GM12878 (cell line): ENCODE measurements at regions not wholly inside any gene's neighbourhood (a gene's known extent, or its start where the extent isn't known, plus 50 kb on each side); places are given as distances from the start of the nearest gene placed in this dataset.

ENCODE experiments used
- ATAC-seq: fragments of 200-7000 bp; cut with Tn5 transposase; 3 replicates; pipeline ENCODE4 v1.9.1; 2020; ENCODE audit warnings: mild to moderate bottlenecking, moderate library complexity
- BruUV-seq: library from RNA; stranded (reverse); fragments of 400-500 nt; replicated peaks from 2 replicates; lab custom pipeline; 2021; lab: Mats Ljungman, UMichigan
- CTCF ChIA-PET: fragments of 300-600 bp; sonication (Branson Sonifier 250); formaldehyde crosslinking; extraction: SDS; loops from one replicate; lab custom pipeline; 2021; ENCODE audit warnings: inconsistent platforms; lab: Yijun Ruan, JAX
- POLR2A ChIA-PET: fragments of 350-600 bp; formaldehyde crosslinking; extraction: SDS; loops from one replicate; lab custom pipeline; 2021; ENCODE audit warnings: inconsistent platforms; lab: Charles Lee
- RAD21 ChIA-PET: fragments of 300-600 bp; sonication (Branson Sonifier 250); formaldehyde crosslinking; loops from one replicate; lab custom pipeline; 2023; ENCODE audit warnings: antibody characterized with exemption; ENCODE audit not compliant: unreplicated experiment; lab: Charles Lee
- SMC1A ChIA-PET: fragments of 300-600 bp; sonication (Branson Sonifier 250); formaldehyde crosslinking; loops from one replicate; lab custom pipeline; 2023; ENCODE audit not compliant: unreplicated experiment, uncharacterized antibody; lab: Charles Lee
- DNase-seq: peaks from one replicate; pipeline ENCODE4 v3.0.0-alpha.2; 2011; ENCODE audit warnings: low read depth, low spot score
- FAIRE-seq: peaks from 3 replicates; lab custom pipeline; 2011; peaks lifted over from hg19 to GRCh38; lab: Jason Lieb, UNC
- H2AFZ ChIP-seq: 2 replicates; pipeline ENCODE4 v1.6.0; 2011; ENCODE audit warnings: low read depth, low read length, control low read depth; ENCODE audit not compliant: control insufficient read depth
- H3K27ac ChIP-seq: 2 replicates; pipeline ENCODE4 v1.5.1; 2011; ENCODE audit warnings: control low read depth; ENCODE audit not compliant: control insufficient read depth, insufficient read depth
- H3K27me3 ChIP-seq, 2 experiments: replicated peaks in 1 of 2; 2 replicates each; pipeline versions ENCODE4 v1.6.0 to v1.6.1; 2011; ENCODE audit warnings: low read length in 1 of 2; ENCODE audit not compliant: control insufficient read depth in 2 of 2, insufficient read depth in 2 of 2
- H3K36me3 ChIP-seq, 2 experiments: 2 replicates each; pipeline ENCODE4 v1.5.1; 2011; ENCODE audit warnings: low read length in 1 of 2; ENCODE audit not compliant: control insufficient read depth in 2 of 2, insufficient read depth in 2 of 2
- H3K4me1 ChIP-seq: 2 replicates; pipeline ENCODE4 v1.6.1; 2011; ENCODE audit warnings: mild to moderate bottlenecking, low read length, moderate library complexity, mixed read lengths; ENCODE audit not compliant: control insufficient read depth, insufficient read depth
- H3K4me2 ChIP-seq: 2 replicates; pipeline ENCODE4 v1.6.0; 2011; ENCODE audit warnings: control low read depth; ENCODE audit not compliant: control insufficient read depth, insufficient read depth
- H3K4me3 ChIP-seq: fragments of 200-600 bp; sonication (generic); 2 replicates; pipeline ENCODE4 v1.5.1; 2016
- H3K79me2 ChIP-seq: 2 replicates; pipeline ENCODE4 v1.6.0; 2011; ENCODE audit warnings: low read length; ENCODE audit not compliant: control insufficient read depth, insufficient read depth
- H3K9ac ChIP-seq: 2 replicates; pipeline ENCODE4 v1.8.0; 2011; ENCODE audit warnings: low read length, control low read depth, mixed read lengths; ENCODE audit not compliant: control insufficient read depth, insufficient read depth
- H3K9me3 ChIP-seq: replicated peaks from 3 replicates; pipeline ENCODE4 v1.5.1; 2011; ENCODE audit warnings: mild to moderate bottlenecking, low read length; ENCODE audit not compliant: control insufficient read depth, insufficient read depth
- H4K20me1 ChIP-seq: 2 replicates; pipeline ENCODE4 v1.6.0; 2011; ENCODE audit not compliant: control insufficient read depth, insufficient read depth
- CREB1 ChIP-seq: IDR thresholded peaks from 2 replicates; pipeline ENCODE4 v1.6.1; 2012; ENCODE audit warnings: low read depth, mild to moderate bottlenecking, inconsistent platforms
- EED ChIP-seq: sonication (generic); IDR thresholded peaks from 2 replicates; pipeline ENCODE4 v1.6.1; 2016; ENCODE audit warnings: antibody characterized with exemption, low read depth
- ESRRA ChIP-seq: IDR thresholded peaks from 2 replicates; pipeline ENCODE4 v1.6.1; 2012; ENCODE audit warnings: mild to moderate bottlenecking, low read length, improper control_type of control experiment
- EZH2 ChIP-seq: IDR thresholded peaks from 2 replicates; pipeline ENCODE4 v1.6.1; 2012; ENCODE audit warnings: low read depth, mild to moderate bottlenecking, control low read depth, inconsistent platforms, low read length, borderline replicate concordance; ENCODE audit not compliant: control insufficient read depth
- HDGF ChIP-seq: fragments of 450-650 bp; IDR thresholded peaks from 2 replicates; pipeline ENCODE4 v1.6.1; 2016; ENCODE audit warnings: antibody characterized with exemption
- IRF4 ChIP-seq: IDR thresholded peaks from 2 replicates; pipeline ENCODE4 v1.6.1; 2011; ENCODE audit warnings: low read depth, low read length
- KAT2A ChIP-seq: conservative IDR thresholded peaks from 2 replicates; pipeline ENCODE4 v1.6.1; 2011; ENCODE audit warnings: low read depth, low read length; ENCODE audit not compliant: control insufficient read depth
- POLR2A ChIP-seq: IDR thresholded peaks from 2 replicates; pipeline ENCODE4 v1.6.1; 2011; ENCODE audit warnings: low read depth, mild to moderate bottlenecking, low read length
- SMARCA5 ChIP-seq: fragments of 450-650 bp; IDR thresholded peaks from 2 replicates; pipeline ENCODE4 v1.6.1; 2017; ENCODE audit warnings: mild to moderate bottlenecking
- SMC3 ChIP-seq: IDR thresholded peaks from 2 replicates; pipeline ENCODE4 v1.6.1; 2011; ENCODE audit warnings: low read length, improper control_type of control experiment, borderline replicate concordance
- SREBF2 ChIP-seq: IDR thresholded peaks from 2 replicates; pipeline ENCODE4 v1.6.1; 2012; ENCODE audit warnings: mild to moderate bottlenecking, low read length
- ZNF274 ChIP-seq: IDR thresholded peaks from one replicate; pipeline ENCODE4 v1.8.0; 2011; ENCODE audit not compliant: insufficient read length, insufficient read depth
- WGBS: methylation state at CpG from one replicate; pipeline ENCODE4 v1.1.6; 2016; ENCODE audit warnings: low lambda C conversion rate; ENCODE audit not compliant: insufficient replicate concordance, insufficient coverage; ENCODE audit errors: missing lambda C conversion rate; 5-methylcytosine and 5-hydroxymethylcytosine counted together
- in situ Hi-C: fragments of 300-500 bp; cut with MboI; formaldehyde crosslinking; loops from 9 replicates; pipeline ENCODE4 v1.14.3; 2018; ENCODE audit warnings: mixed read lengths
- intact Hi-C: fragments of 100-400 bp; cut with micrococcal nuclease; formaldehyde crosslinking; loops from one replicate; pipeline ENCODE4 v1.14.2; 2022; ENCODE audit not compliant: unreplicated experiment
- TF ChIP-seq, protein P1 (sequence below): fragments of 450-650 bp; IDR thresholded peaks from 2 replicates; pipeline ENCODE4 v1.6.1; 2017; ENCODE audit warnings: mild to moderate bottlenecking, low read depth, inconsistent platforms; ENCODE audit not compliant: poor library complexity, severe bottlenecking
- TF ChIP-seq, protein P2 (sequence below): fragments of 450-650 bp; IDR thresholded peaks from 2 replicates; pipeline ENCODE4 v1.6.1; 2017; ENCODE audit warnings: borderline replicate concordance
- TF ChIP-seq, protein P3 (sequence below): IDR thresholded peaks from 2 replicates; pipeline ENCODE4 v1.6.1; 2011; ENCODE audit warnings: borderline replicate concordance, low read depth, mild to moderate bottlenecking, moderate library complexity, mixed read lengths, low read length; ENCODE audit not compliant: insufficient read depth; ENCODE audit errors: extremely low read length
- TF ChIP-seq, protein P4 (sequence below): IDR thresholded peaks from 2 replicates; pipeline ENCODE4 v1.6.1; 2011; ENCODE audit warnings: borderline replicate concordance, low read depth, mild to moderate bottlenecking, moderate library complexity, low read length; ENCODE audit not compliant: insufficient read depth, poor library complexity, severe bottlenecking
- TF ChIP-seq, protein P5 (sequence below): fragments of 450-650 bp; IDR thresholded peaks from 2 replicates; pipeline ENCODE4 v1.6.1; 2014; ENCODE audit warnings: mild to moderate bottlenecking

DNA sequence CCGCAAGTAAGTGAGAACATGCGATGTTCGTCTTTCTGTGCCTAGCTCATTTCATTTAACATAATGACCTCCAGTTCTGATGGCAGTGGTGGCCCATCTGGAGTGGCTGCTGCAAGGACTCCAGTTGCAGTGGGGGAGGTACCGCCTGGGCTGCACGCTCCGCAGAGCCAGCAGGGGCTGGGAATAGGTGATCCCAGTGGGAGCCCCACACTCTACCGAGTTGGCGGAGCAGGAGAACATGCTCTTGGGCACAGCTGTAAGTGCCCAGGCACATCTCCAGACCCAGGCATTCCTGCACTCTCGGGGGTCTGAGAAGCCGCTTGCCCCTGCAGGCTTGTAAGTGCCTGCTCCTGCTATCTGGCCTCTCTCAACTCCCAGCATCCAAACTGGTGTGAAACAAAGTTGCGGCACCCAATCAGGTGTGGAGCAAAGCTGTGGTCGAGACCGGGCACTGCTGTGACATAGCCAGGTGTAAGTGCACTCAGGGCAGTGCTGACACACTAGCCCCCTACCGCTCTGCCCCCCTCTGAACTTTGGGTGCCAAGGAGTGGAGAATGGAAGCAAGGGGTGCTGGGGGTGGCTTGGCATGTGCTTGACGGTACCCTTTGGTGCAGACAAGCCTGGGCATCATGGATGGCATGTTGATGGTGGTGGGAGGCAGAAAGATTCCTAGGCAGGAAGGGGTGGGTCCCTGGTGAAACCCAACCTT, 130.2 kb downstream of the HTR1B start:
- SMC1A ChIA-PET = no interaction called here
- FAIRE-seq = no peak

More for the DNA sequence above, 130.2 kb downstream of the HTR1B start:
- POLR2A ChIA-PET = no interaction called here
- no peak for DNase-seq
- CTCF ChIA-PET = no interaction called here
- H3K27me3 ChIP-seq = no peaks in the 10 kb centered on the region
- intact Hi-C loops = no loop called here
- in situ Hi-C loops = no loop called here
- H3K4me2 ChIP-seq = no peak overlapping the region
- H2AFZ ChIP-seq = no peak overlapping the region
- TF ChIP-seq SMC3 = no peak
- no peak for TF ChIP-seq CREB1
- TF ChIP-seq IRF4 = no peak
- TF ChIP-seq, protein P1, sequence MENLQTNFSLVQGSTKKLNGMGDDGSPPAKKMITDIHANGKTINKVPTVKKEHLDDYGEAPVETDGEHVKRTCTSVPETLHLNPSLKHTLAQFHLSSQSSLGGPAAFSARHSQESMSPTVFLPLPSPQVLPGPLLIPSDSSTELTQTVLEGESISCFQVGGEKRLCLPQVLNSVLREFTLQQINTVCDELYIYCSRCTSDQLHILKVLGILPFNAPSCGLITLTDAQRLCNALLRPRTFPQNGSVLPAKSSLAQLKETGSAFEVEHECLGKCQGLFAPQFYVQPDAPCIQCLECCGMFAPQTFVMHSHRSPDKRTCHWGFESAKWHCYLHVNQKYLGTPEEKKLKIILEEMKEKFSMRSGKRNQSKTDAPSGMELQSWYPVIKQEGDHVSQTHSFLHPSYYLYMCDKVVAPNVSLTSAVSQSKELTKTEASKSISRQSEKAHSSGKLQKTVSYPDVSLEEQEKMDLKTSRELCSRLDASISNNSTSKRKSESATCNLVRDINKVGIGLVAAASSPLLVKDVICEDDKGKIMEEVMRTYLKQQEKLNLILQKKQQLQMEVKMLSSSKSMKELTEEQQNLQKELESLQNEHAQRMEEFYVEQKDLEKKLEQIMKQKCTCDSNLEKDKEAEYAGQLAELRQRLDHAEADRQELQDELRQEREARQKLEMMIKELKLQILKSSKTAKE = no peak
- no peak for TF ChIP-seq KAT2A
- TF ChIP-seq POLR2A = no peak
- TF ChIP-seq ZNF274 = no peak
- TF ChIP-seq ESRRA = no peak
- TF ChIP-seq SMARCA5 = no peak
- TF ChIP-seq, protein P2, sequence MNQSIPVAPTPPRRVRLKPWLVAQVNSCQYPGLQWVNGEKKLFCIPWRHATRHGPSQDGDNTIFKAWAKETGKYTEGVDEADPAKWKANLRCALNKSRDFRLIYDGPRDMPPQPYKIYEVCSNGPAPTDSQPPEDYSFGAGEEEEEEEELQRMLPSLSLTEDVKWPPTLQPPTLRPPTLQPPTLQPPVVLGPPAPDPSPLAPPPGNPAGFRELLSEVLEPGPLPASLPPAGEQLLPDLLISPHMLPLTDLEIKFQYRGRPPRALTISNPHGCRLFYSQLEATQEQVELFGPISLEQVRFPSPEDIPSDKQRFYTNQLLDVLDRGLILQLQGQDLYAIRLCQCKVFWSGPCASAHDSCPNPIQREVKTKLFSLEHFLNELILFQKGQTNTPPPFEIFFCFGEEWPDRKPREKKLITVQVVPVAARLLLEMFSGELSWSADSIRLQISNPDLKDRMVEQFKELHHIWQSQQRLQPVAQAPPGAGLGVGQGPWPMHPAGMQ = no peak
- no peak for TF ChIP-seq EED
- TF ChIP-seq, protein P3, sequence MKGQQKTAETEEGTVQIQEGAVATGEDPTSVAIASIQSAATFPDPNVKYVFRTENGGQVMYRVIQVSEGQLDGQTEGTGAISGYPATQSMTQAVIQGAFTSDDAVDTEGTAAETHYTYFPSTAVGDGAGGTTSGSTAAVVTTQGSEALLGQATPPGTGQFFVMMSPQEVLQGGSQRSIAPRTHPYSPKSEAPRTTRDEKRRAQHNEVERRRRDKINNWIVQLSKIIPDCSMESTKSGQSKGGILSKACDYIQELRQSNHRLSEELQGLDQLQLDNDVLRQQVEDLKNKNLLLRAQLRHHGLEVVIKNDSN = no peak
- no peak for TF ChIP-seq EZH2
- TF ChIP-seq HDGF = no peak
- TF ChIP-seq, protein P4, sequence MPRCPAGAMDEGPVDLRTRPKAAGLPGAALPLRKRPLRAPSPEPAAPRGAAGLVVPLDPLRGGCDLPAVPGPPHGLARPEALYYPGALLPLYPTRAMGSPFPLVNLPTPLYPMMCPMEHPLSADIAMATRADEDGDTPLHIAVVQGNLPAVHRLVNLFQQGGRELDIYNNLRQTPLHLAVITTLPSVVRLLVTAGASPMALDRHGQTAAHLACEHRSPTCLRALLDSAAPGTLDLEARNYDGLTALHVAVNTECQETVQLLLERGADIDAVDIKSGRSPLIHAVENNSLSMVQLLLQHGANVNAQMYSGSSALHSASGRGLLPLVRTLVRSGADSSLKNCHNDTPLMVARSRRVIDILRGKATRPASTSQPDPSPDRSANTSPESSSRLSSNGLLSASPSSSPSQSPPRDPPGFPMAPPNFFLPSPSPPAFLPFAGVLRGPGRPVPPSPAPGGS = no peak
- TF ChIP-seq SREBF2 = no peak
- TF ChIP-seq, protein P5, sequence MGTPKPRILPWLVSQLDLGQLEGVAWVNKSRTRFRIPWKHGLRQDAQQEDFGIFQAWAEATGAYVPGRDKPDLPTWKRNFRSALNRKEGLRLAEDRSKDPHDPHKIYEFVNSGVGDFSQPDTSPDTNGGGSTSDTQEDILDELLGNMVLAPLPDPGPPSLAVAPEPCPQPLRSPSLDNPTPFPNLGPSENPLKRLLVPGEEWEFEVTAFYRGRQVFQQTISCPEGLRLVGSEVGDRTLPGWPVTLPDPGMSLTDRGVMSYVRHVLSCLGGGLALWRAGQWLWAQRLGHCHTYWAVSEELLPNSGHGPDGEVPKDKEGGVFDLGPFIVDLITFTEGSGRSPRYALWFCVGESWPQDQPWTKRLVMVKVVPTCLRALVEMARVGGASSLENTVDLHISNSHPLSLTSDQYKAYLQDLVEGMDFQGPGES = no peak
- TF ChIP-seq, all 136 proteins: peak for 0
- Histone ChIP-seq H3K27ac (no peak overlapping the region), H3K9me3 (no peaks in the 10 kb centered on the region), H3K9ac (no peak overlapping the region), H4K20me1 (no peaks in the 10 kb centered on the region), H3K4me3 (no peak overlapping the region), H3K36me3 (no peaks in the 10 kb centered on the region), H3K79me2 (no peaks in the 10 kb centered on the region), H3K4me1 (no peaks in the 10 kb centered on the region)
- 49% methylated on average over 15 of the region's 15 CpGs for WGBS
- RAD21 ChIA-PET = no interaction called here
- no TSS peak for BruUV-seq
- ATAC-seq = no peak
